ENCODE measurements at regions not wholly inside any gene's neighbourhood (a gene's known extent, or its start where the extent isn't known, plus 50 kb on each side); places are given as distances from the start of the nearest gene placed in this dataset.

DNA sequence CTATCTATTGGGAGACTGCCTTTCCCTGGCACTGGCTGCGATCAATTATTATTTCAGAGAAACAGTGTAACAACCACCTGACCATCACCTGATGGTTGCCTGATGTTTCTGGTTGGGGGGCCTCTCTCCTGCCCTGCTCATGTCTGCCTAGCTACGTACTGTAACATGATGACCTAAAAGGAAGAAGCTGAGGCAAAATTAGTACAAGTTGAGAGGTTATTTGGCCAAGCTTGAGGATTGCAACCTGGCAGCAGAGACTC lies 58.3 kb downstream of the OLFML3 start:
- Histone ChIP-seq H3K36me3 (no peaks in the 10 kb centered on the region), H3K4me3 (no peak overlapping the region), H3K9me3 (no peaks in the 10 kb centered on the region), H3K4me1 (no peaks in the 10 kb centered on the region), H3K27ac (no peak overlapping the region), H3K27me3 (ENCODE audit: low read depth) (no peaks in the 10 kb centered on the region)
- no peak for TF ChIP-seq CTCF (IDR thresholded peaks at IDR 0.05)
- no peak for DNase-seq
- no peak for ATAC-seq
- intact Hi-C loops (cut with DNase I): no loop called here

DNA sequence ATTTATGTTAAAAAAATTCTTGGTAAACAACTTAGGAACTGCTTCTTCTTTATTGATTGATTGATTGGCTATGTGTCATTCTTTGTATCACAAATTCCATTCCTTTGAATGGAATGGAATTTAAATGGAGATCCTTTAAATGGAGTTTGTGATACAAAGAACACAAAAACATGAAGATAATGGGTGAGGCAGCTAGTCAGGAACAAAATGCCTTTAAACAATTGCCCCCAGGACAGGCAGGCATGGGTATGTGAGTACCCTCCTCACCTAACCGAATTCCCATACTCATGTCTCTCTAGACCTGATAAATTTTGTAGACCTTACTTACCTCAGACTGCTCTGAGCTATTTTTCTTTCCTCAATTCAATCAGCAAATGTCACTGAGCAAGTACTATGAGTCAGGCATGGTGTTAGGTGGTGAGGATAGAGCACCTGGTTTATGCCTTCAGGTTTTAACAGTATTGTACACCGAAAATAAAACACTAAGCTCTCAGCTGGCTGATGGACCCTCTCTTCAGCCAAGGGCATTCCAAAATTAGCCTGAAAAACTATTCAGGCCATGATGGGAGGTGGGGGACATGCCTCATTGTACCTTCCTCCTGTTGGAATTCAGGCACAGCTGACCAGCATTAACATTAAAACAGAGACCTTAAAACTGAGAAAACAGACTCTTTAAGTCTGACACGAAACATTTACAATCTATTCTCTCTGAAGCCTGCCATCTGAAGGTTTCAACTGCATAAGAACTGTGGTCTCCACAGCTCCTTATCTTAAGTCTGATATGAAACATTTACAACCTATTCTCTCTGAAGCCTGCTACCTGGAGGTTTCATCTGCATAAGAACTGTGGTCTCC lies 58.9 kb downstream of the OLFML3 start:
- Histone ChIP-seq H3K9me3 (no peaks in the 10 kb centered on the region), H3K4me3 (no peak overlapping the region), H3K4me1 (no peaks in the 10 kb centered on the region), H3K27me3 (ENCODE audit: low read depth) (no peaks in the 10 kb centered on the region), H3K36me3 (no peaks in the 10 kb centered on the region), H3K27ac (no peak overlapping the region)
- intact Hi-C loops (cut with DNase I): no loop called here
- TF ChIP-seq CTCF (IDR thresholded peaks at IDR 0.05): no peak
- no peak for ATAC-seq
- DNase-seq: no peak

Measured in lower lobe of right lung (tissue), 2 donors.